Esophagus muscularis mucosa (tissue), 4 donors: ENCODE measurements at regions not wholly inside any gene's neighbourhood (a gene's known extent, or its start where the extent isn't known, plus 50 kb on each side); places are given as distances from the start of the nearest gene placed in this dataset.

Experiments
- EP300 ChIP-seq: sonication (generic); formaldehyde crosslinking; IDR thresholded peaks from one replicate; pipeline ENCODE4 v1.6.1; 2017; ENCODE audit warnings: antibody characterized with exemption
- POLR2A ChIP-seq: fragments of 450-650 bp; IDR thresholded peaks from one replicate; pipeline ENCODE4 v1.6.1; 2017; ENCODE audit warnings: antibody characterized with exemption, moderate library complexity, mild to moderate bottlenecking, low read depth
- POLR2AphosphoS5 ChIP-seq, 2 donors: sonication (generic); formaldehyde crosslinking; IDR thresholded peaks; one replicate each; pipeline ENCODE4 v1.6.1; 2017; ENCODE audit warnings: antibody characterized with exemption in 2 of 2
- TF ChIP-seq, protein P1 (sequence below), 3 experiments: fragments of 200-600 bp in 2 of 3; fragments of 450-650 bp in 1 of 3; sonication (generic) in 2 of 3; IDR thresholded peaks; one replicate each; pipeline ENCODE4 v1.5.1; 2017 to 2019; ENCODE audit warnings: antibody characterized with exemption in 3 of 3, mild to moderate bottlenecking in 2 of 3, moderate library complexity in 1 of 3

GRCh38 chr17:34798581-34798980, 162.7 kb downstream of the CCT6B start:
- TF ChIP-seq, protein P1, sequence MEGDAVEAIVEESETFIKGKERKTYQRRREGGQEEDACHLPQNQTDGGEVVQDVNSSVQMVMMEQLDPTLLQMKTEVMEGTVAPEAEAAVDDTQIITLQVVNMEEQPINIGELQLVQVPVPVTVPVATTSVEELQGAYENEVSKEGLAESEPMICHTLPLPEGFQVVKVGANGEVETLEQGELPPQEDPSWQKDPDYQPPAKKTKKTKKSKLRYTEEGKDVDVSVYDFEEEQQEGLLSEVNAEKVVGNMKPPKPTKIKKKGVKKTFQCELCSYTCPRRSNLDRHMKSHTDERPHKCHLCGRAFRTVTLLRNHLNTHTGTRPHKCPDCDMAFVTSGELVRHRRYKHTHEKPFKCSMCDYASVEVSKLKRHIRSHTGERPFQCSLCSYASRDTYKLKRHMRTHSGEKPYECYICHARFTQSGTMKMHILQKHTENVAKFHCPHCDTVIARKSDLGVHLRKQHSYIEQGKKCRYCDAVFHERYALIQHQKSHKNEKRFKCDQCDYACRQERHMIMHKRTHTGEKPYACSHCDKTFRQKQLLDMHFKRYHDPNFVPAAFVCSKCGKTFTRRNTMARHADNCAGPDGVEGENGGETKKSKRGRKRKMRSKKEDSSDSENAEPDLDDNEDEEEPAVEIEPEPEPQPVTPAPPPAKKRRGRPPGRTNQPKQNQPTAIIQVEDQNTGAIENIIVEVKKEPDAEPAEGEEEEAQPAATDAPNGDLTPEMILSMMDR (IDR thresholded peaks at IDR 0.05), result no peak
- TF ChIP-seq POLR2A (no peak), EP300 (no peak), POLR2AphosphoS5 (IDR thresholded peaks at IDR 0.05) (no peak)
